OCI-LY3 (cell line): ENCODE measurements at regions not wholly inside any gene's neighbourhood (a gene's known extent, or its start where the extent isn't known, plus 50 kb on each side); places are given as distances from the start of the nearest gene placed in this dataset.

Experiments used
- CTCF ChIP-seq: fragments of 200-600, 300-600 bp; sonication (generic); IDR thresholded peaks from 2 replicates; pipeline ENCODE4 v1.5.1; 2014; ENCODE audit warnings: antibody characterized with exemption, low read length, low read depth
- EZH2phosphoT487 ChIP-seq: fragments of 200-600 bp; shearing (Covaris generic); IDR thresholded peaks from 2 replicates; pipeline ENCODE4 v1.6.1; 2018; ENCODE audit warnings: antibody characterized with exemption, mixed run types, low read depth

DNA sequence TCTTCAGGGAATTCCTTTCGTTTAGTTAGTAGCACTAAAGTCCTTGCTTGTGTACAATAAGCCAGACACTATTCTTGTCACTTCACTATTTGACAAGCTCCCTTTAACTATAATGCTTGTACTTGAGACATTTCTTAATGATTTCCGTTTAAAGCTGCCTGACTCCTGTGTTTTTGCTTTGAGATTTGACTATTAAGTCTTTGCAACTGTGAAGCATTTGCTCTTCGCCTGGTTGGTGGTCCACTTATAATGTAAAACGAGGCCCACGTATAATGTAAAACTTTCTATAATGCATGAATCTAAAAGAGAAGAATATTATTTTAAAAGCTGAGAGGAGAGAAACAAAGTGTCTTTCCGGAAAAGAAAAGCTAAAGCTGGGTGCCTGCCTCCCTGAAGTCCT, 204.1 kb upstream of the FAM47C start:
- TF ChIP-seq CTCF (no peak), EZH2phosphoT487 (no peak)
